ENCODE measurements at regions not wholly inside any gene's neighbourhood (a gene's known extent, or its start where the extent isn't known, plus 50 kb on each side); places are given as distances from the start of the nearest gene placed in this dataset.

- H3K4me3 ChIP-seq (ENCODE audit: low read depth in 1 of 2, low read length in 2 of 2), result no peak overlapping the region
- no peaks in the 10 kb centered on the region for H3K27me3 ChIP-seq (ENCODE audit: insufficient read depth, low read length, poor library complexity)
- no peaks in the 10 kb centered on the region for H3K36me3 ChIP-seq (ENCODE audit: insufficient read depth, low read length)
- H3K4me2 ChIP-seq (ENCODE audit: insufficient read depth, low read length), result no peak overlapping the region
- H3K4me1 ChIP-seq (ENCODE audit: insufficient read depth, low read length), result no peaks in the 10 kb centered on the region
- H4K20me1 ChIP-seq (ENCODE audit: insufficient read depth, low read length), result no peaks in the 10 kb centered on the region
- H3K79me2 ChIP-seq (ENCODE audit: insufficient read depth, low read length), result no peaks in the 10 kb centered on the region
- H2AFZ ChIP-seq (ENCODE audit: low read depth, low read length), result no peak overlapping the region
- H3K9me3 ChIP-seq (ENCODE audit: insufficient read depth, low read length, severe bottlenecking), result no peaks in the 10 kb centered on the region
- no peak for DNase-seq
- TF ChIP-seq EZH2 (IDR thresholded peaks at IDR 0.05; ENCODE audit: borderline replicate concordance, low read depth, low read length, severe bottlenecking), result no peak
- H3K9ac ChIP-seq (ENCODE audit: low read depth, low read length), result no peak overlapping the region
- no peak overlapping the region for H3K27ac ChIP-seq (ENCODE audit: low read length)
- no peak for ATAC-seq (ENCODE audit: insufficient read depth, low read depth)
These were observed 364.3 kb upstream of the FAM241A start for GRCh38 chr4:111780965-111781364.

- H3K4me1 ChIP-seq (ENCODE audit: insufficient read depth, low read length), result no peaks in the 10 kb centered on the region
These were observed 363.6 kb upstream of the FAM241A start for GRCh38 chr4:111781611-111782010.

GRCh38 chr4:111788099-111788498 is 357.2 kb upstream of the FAM241A start:
- no peak overlapping the region for H2AFZ ChIP-seq (ENCODE audit: low read depth, low read length)

More at GRCh38 chr4:111781611-111782010, 363.6 kb upstream of the FAM241A start:
- H3K9ac ChIP-seq (ENCODE audit: low read depth, low read length), result no peak overlapping the region
- DNase-seq, result no peak
- no peaks in the 10 kb centered on the region for H3K79me2 ChIP-seq (ENCODE audit: insufficient read depth, low read length)
- no peak overlapping the region for H2AFZ ChIP-seq (ENCODE audit: low read depth, low read length)
- H4K20me1 ChIP-seq (ENCODE audit: insufficient read depth, low read length), result no peaks in the 10 kb centered on the region
- H3K27ac ChIP-seq (ENCODE audit: low read length), result no peak overlapping the region
- no peaks in the 10 kb centered on the region for H3K27me3 ChIP-seq (ENCODE audit: insufficient read depth, low read length, poor library complexity)
- H3K36me3 ChIP-seq (ENCODE audit: insufficient read depth, low read length), result no peaks in the 10 kb centered on the region
- TF ChIP-seq EZH2 (IDR thresholded peaks at IDR 0.05; ENCODE audit: borderline replicate concordance, low read depth, low read length, severe bottlenecking), result no peak
- no peak for TF ChIP-seq CTCF (IDR thresholded peaks at IDR 0.05; ENCODE audit: borderline replicate concordance, extremely low read depth, low read length, poor library complexity, severe bottlenecking)
- ATAC-seq (ENCODE audit: insufficient read depth, low read depth), result no peak
- no peak overlapping the region for H3K4me2 ChIP-seq (ENCODE audit: insufficient read depth, low read length)
- no peak overlapping the region for H3K4me3 ChIP-seq (ENCODE audit: low read depth in 1 of 2, low read length in 2 of 2)
- H3K9me3 ChIP-seq (ENCODE audit: insufficient read depth, low read length, severe bottlenecking), result no peaks in the 10 kb centered on the region

More at GRCh38 chr4:111788099-111788498, 357.2 kb upstream of the FAM241A start:
- ATAC-seq (ENCODE audit: insufficient read depth, low read depth) (no peak), DNase-seq (no peak)
- Histone ChIP-seq H3K9ac (ENCODE audit: low read depth, low read length) (no peak overlapping the region), H3K27ac (ENCODE audit: low read length) (no peak overlapping the region), H4K20me1 (ENCODE audit: insufficient read depth, low read length) (no peaks in the 10 kb centered on the region), H3K79me2 (ENCODE audit: insufficient read depth, low read length) (no peaks in the 10 kb centered on the region), H3K9me3 (ENCODE audit: insufficient read depth, low read length, severe bottlenecking) (no peaks in the 10 kb centered on the region), H3K4me3 (ENCODE audit: low read depth in 1 of 2, low read length in 2 of 2) (no peak overlapping the region), H3K36me3 (ENCODE audit: insufficient read depth, low read length) (no peaks in the 10 kb centered on the region), H3K4me1 (ENCODE audit: insufficient read depth, low read length) (no peaks in the 10 kb centered on the region), H3K27me3 (ENCODE audit: insufficient read depth, low read length, poor library complexity) (peaks cover 1% of the 10 kb centered on the region), H3K4me2 (ENCODE audit: insufficient read depth, low read length) (no peak overlapping the region)
- no peak for TF ChIP-seq EZH2 (IDR thresholded peaks at IDR 0.05; ENCODE audit: borderline replicate concordance, low read depth, low read length, severe bottlenecking)
- TF ChIP-seq CTCF (IDR thresholded peaks at IDR 0.05; ENCODE audit: borderline replicate concordance, extremely low read depth, low read length, poor library complexity, severe bottlenecking), result no peak

Measured in DND-41 (cell line).